Activated naive CD8-positive, alpha-beta T cell treated with anti-CD3 and anti-CD28 coated beads, Interleukin-2, amount 10 ng/mL, durations not matched to agents 7 days and 5 days (primary cell): ENCODE measurements at regions not wholly inside any gene's neighbourhood (a gene's known extent, or its start where the extent isn't known, plus 50 kb on each side); places are given as distances from the start of the nearest gene placed in this dataset.
"Not testable (repeated sequence)": the region's sequence is repeated elsewhere in the genome, so short reads cannot be mapped to it uniquely, and the experiment has no call there.

Experiments used
- ATAC-seq: fragments of 150-1000 bp; cut with Tn5 transposase; one replicate; pipeline ENCODE4 v1.10.0; 2021; ENCODE audit warnings: low read depth, moderate library complexity
- POLR2A ChIA-PET: fragments of 350-600 bp; sonication (Branson Sonifier 250); formaldehyde crosslinking; loops from one replicate; lab custom pipeline; 2021; ENCODE audit warnings: antibody characterized with exemption; lab: Charles Lee
- DNase-seq: peaks from one replicate; pipeline ENCODE4 v3.0.0; 2021
- H3K27ac Mint-ChIP-seq: one replicate; pipeline ENCODE4 v1.8.0; 2022; ENCODE audit warnings: mild to moderate bottlenecking, mixed read lengths
- H3K27me3 Mint-ChIP-seq: one replicate; pipeline ENCODE4 v1.8.0; 2022; ENCODE audit warnings: mild to moderate bottlenecking, moderate library complexity, mixed read lengths
- H3K36me3 Mint-ChIP-seq: one replicate; pipeline ENCODE4 v1.8.0; 2021; ENCODE audit warnings: mild to moderate bottlenecking, mixed read lengths
- H3K4me1 Mint-ChIP-seq: one replicate; pipeline ENCODE4 v1.8.0; 2021; ENCODE audit warnings: mixed read lengths
- H3K4me3 Mint-ChIP-seq: one replicate; pipeline ENCODE4 v1.8.0; 2022; ENCODE audit warnings: mild to moderate bottlenecking, moderate library complexity, mixed read lengths
- H3K9me3 Mint-ChIP-seq: one replicate; pipeline ENCODE4 v1.8.0; 2021; ENCODE audit warnings: mixed read lengths

DNA sequence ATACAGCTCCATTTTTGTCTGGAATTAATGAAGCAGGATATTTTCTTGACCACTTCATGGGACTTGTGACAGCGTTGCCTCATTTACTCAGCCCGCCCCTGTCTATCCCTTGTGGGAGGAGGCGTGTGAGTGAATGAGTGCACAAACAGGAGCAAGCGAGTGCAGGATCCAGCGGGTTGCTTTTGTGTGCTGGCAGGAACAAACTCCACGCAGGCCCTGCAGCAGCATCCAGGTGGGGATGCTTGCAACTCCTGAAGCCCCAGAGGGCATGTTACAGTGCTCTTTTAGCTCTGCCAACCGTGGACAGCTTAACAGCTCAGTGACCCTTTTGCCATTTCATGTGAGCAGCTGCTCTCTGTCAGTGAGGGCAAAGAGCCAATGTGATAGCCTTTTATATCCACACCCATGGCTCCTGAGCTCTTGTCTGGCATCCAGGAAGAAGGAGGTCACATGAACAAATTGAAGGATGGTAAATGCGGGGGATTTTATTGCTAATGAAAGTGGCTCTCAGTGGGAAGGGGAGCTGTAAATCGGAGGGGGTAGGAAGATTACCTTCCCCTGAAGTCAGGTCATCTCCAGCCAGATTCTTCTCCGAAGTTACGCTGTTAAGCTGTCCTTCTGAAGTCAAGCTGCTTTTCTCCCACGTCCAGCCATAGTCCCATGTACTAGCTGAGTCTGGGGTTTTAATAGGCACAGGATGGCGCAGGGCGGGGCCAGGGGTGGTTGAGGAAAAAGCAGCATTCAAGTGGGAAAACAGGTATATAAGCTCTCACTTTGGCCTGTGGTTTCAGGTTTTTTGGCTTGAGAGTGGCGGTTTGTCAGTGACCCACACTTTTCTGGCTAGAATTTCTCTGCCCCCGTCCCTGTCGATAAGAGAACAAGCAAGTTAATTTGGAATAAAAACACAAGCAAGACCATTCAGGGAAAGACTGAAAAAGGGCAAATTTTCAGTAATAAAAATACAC lies 714.7 kb upstream of the MBL2 start:
- Mint-ChIP-seq H3K4me3 (no peak overlapping the region), H3K27me3 (no peaks in the 10 kb centered on the region), H3K36me3 (no peaks in the 10 kb centered on the region), H3K9me3 (peaks cover 22% of the 10 kb centered on the region), H3K27ac (no peak overlapping the region), H3K4me1 (no peaks in the 10 kb centered on the region)
- ATAC-seq (no peak), DNase-seq (no peak)
- POLR2A ChIA-PET = no interaction called here

DNA sequence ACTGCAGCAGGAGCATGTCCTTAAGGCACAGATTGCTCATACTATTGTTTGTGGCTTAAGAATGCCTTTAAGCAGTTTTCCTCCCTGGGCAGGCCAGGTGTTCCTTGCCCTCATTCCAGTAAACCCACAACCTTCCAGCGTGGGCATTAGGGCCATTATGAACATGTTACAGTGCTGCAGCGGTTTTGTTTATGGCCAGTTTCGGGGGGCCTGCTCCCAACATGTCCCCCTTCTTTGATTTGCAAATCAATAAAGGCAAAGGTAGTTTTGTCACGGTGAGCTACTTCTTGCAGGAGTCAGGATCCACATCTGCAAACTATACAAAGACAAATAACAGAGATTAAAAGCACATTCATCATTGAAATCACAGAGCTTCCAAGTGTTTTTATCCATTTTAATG lies 712.8 kb upstream of the MBL2 start:
- ATAC-seq, H3K36me3 Mint-ChIP-seq, H3K4me3 Mint-ChIP-seq, H3K27me3 Mint-ChIP-seq, H3K27ac Mint-ChIP-seq, DNase-seq, H3K4me1 Mint-ChIP-seq, POLR2A ChIA-PET: not testable (repeated sequence)
- peaks cover 18% of the 10 kb centered on the region for H3K9me3 Mint-ChIP-seq

DNA sequence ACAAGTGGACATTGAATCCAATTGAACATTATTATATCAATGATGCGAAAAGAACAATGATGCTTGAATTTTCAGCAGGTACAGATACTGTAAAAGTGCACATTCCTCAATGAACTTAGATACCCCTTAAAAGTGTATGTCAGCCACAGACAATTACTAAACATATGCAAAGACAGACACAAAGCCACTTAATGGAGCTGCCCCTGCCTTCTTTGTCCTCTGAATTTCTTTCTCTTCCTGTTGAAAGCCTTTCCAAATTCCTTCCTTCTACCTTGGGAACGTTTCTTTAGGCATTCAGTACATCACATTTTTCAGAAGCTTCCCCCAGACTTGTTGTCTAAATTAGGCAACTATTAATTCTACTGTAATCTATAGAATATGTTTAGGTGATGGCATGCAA lies 706.8 kb upstream of the MBL2 start:
- ATAC-seq (no peak), DNase-seq (no peak)
- Mint-ChIP-seq H3K4me1 (no peaks in the 10 kb centered on the region), H3K9me3 (no peaks in the 10 kb centered on the region), H3K36me3 (no peaks in the 10 kb centered on the region), H3K4me3 (no peak overlapping the region), H3K27ac (no peak overlapping the region), H3K27me3 (no peaks in the 10 kb centered on the region)
- POLR2A ChIA-PET = no interaction called here

DNA sequence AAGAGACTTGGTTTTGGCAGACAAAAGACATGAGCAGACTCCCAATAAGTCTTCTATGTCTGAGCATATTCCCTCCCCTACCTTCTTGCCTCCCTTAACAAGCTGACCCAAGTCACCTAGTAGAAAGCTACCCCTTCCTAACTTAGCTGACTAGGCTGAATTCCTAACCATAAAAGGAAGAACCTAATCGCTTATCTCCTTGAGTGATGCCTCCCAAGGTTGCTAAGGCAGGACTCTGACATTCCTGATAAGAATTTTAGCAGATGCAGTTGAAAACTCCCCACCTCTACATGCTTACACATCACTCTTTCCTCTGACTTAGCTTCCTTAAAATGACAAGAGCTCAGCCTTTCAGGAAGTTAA lies 704.7 kb upstream of the MBL2 start:
- no peaks in the 10 kb centered on the region for H3K9me3 Mint-ChIP-seq
- H3K36me3 Mint-ChIP-seq = no peaks in the 10 kb centered on the region
- ATAC-seq (no peak), DNase-seq (no peak)
- no peak overlapping the region for H3K4me3 Mint-ChIP-seq
- H3K4me1 Mint-ChIP-seq = no peaks in the 10 kb centered on the region
- no peak overlapping the region for H3K27ac Mint-ChIP-seq
- POLR2A ChIA-PET = no interaction called here
- H3K27me3 Mint-ChIP-seq = no peaks in the 10 kb centered on the region

DNA sequence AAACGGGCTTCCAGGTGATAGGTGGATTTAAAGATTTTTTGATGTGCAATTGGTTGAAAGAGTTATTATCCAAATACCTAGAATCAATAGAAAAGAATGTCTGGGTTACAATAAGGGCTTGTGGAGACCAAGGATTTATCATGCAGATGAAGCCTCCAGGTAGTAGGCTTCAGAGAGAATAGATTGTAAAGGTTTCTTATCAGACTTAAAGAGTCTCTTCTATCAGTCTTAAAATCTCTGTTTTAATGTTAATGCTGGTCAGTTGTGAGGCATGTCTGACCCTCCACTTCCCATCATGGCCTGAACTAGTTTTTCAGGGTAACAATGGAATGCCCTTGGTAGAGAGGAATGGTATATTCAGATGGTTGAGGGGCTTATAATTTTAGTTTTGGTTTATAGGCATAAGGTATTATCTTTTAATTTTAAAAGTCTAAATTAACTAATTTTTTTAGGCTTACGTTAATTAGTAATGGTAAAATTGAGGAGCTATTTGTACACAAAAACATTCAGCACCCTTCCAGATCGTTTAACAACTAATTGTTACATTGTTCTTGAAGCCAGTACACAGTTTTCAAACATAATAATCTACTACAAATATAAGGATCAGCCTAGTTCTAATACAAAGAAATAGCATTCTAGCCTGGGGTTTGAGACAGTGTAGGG lies 704.2 kb upstream of the MBL2 start:
- Mint-ChIP-seq H3K9me3 (no peaks in the 10 kb centered on the region), H3K27me3 (no peaks in the 10 kb centered on the region), H3K36me3 (no peaks in the 10 kb centered on the region), H3K4me1 (no peaks in the 10 kb centered on the region), H3K4me3 (no peak overlapping the region), H3K27ac (no peak overlapping the region)
- ATAC-seq (no peak), DNase-seq (no peak)
- POLR2A ChIA-PET = no interaction called here

DNA sequence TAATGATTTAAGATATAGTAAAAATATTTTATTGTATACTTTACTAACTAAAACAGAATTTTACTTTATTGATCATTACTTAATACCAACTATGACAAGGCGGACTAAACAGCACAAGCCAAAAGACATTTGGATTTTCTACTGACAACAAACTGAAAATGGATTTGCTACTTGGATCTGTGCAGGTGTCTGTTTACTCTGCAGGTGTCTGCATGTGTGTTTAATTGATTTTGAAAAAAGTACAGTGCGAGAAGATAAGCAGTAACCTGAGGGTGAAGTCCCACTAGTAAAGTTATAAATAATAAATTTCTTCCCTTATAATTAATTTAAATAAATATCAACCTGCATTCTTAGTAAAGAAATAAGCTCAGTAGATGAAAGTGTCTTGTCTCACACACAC lies 696.8 kb upstream of the MBL2 start:
- Mint-ChIP-seq H3K27me3 (no peaks in the 10 kb centered on the region), H3K4me3 (no peak overlapping the region), H3K27ac (no peak overlapping the region), H3K9me3 (peaks cover 1% of the 10 kb centered on the region), H3K36me3 (no peaks in the 10 kb centered on the region), H3K4me1 (no peaks in the 10 kb centered on the region)
- DNase-seq = no peak
- no peak for ATAC-seq
- POLR2A ChIA-PET = no interaction called here

DNA sequence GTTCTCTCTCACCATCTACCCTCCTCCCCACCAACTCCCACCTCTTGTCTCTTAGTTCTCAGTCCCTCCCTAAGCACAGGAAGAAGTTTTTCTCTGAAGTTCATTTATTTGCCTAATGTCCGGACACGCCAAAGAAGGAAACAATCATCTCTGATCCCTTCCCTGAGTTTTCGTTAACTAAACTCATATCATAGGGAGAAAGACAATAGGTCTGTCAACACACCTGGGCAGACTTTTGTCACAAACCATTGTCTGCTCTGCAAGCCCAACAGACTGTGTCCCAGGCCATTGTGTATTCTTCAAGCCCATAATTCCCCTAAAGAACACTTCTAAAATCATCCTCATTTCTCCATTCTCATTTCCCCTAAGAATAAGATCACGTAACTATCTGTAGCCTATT lies 691.0 kb upstream of the MBL2 start:
- H3K4me1 Mint-ChIP-seq = no peaks in the 10 kb centered on the region
- no peak overlapping the region for H3K4me3 Mint-ChIP-seq
- peaks cover 3% of the 10 kb centered on the region for H3K9me3 Mint-ChIP-seq
- POLR2A ChIA-PET = no interaction called here
- H3K27ac Mint-ChIP-seq = no peak overlapping the region
- no peak for DNase-seq
- H3K27me3 Mint-ChIP-seq = no peaks in the 10 kb centered on the region
- ATAC-seq = no peak
- no peaks in the 10 kb centered on the region for H3K36me3 Mint-ChIP-seq

DNA sequence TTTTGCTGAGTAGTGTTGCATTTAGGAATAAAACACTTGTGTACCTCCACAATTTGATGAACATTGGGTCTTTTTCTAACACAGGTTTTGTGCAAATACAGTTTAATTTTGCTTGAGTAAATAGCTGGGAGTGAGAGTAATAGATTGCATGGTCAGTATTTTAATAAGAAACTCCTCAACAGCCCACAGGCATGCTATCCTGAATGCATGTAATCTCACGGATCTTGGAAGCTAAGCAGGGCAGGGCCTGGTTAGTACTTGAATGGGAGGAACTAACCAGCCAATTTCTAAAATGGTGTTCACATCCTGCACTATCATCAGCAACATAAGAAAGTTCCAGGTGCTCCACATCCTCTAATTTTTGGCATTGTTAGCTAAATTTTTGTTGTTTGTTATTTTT lies 685.4 kb upstream of the MBL2 start:
- H3K36me3 Mint-ChIP-seq = no peaks in the 10 kb centered on the region
- H3K27ac Mint-ChIP-seq = no peak overlapping the region
- H3K4me3 Mint-ChIP-seq = no peak overlapping the region
- DNase-seq (no peak), ATAC-seq (no peak)
- H3K9me3 Mint-ChIP-seq = peaks cover 4% of the 10 kb centered on the region
- H3K4me1 Mint-ChIP-seq = no peaks in the 10 kb centered on the region
- H3K27me3 Mint-ChIP-seq = no peaks in the 10 kb centered on the region
- POLR2A ChIA-PET = no interaction called here

DNA sequence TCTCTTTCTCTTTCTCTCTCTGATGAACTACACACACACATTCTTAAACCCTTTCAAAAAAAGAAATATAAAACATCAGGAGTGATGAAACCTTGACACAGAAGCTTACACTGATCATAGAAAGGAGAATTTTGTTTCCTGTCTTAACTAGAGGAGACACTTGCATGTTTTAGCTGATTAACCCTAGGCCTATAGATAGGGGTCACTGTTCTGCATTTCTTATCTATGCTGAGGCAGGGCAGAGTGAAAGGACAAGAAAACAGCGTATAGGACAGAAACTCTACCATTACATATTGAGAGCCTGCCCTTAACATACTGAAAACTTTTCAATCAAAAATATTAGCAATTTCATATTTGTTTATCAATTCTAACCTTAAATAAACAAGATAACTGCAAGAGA lies 680.6 kb upstream of the MBL2 start:
- H3K4me3 Mint-ChIP-seq = no peak overlapping the region
- H3K4me1 Mint-ChIP-seq = no peaks in the 10 kb centered on the region
- no peak for ATAC-seq
- H3K9me3 Mint-ChIP-seq = peaks cover 5% of the 10 kb centered on the region
- POLR2A ChIA-PET = no interaction called here
- no peaks in the 10 kb centered on the region for H3K27me3 Mint-ChIP-seq
- no peaks in the 10 kb centered on the region for H3K36me3 Mint-ChIP-seq
- DNase-seq = no peak
- no peak overlapping the region for H3K27ac Mint-ChIP-seq

DNA sequence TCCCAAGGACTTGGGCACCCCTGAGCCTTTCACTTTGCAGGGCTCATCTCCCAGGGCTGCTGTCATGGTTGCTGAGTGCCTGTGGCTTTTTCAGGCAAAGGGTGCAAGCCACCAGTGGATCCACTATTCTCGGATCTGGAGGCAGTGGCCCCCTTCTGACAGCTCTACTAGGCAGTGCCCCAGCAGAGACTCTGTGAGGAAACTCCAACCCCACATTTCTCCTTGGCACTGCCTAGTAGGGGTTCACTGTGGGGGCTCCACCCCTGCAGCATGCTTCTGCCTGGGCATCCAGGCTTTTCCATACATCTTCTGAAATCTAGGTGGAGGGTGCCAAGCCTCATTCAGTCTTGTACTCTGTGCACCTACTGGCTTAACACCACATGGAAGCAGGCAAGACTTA lies 675.0 kb upstream of the MBL2 start:
- Mint-ChIP-seq H3K9me3 (peaks cover 3% of the 10 kb centered on the region), H3K36me3 (no peaks in the 10 kb centered on the region), H3K4me1 (no peaks in the 10 kb centered on the region), H3K27ac (no peak overlapping the region), H3K4me3 (no peak overlapping the region), H3K27me3 (no peaks in the 10 kb centered on the region)
- DNase-seq (no peak), ATAC-seq (no peak)
- POLR2A ChIA-PET = no interaction called here

DNA sequence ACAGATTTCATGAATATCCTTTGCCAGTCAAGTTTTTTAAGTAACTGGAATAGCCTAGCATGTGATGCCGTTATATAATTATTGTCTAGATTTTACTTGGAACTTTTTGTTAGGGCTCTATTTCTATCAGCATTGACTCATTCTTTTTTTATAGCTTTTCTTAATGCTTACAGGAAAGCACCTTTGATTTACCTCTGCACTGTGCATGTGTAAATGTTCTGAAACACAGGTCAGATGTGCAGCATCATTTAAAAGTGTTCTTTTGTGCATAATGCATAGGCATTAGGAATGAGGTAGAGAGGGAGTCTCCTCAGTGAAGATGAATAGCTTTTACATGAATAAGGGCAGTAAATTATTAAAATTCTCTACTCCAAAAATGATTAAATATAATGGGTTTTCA lies 669.3 kb upstream of the MBL2 start:
- no peak for DNase-seq
- H3K4me1 Mint-ChIP-seq = no peaks in the 10 kb centered on the region
- POLR2A ChIA-PET = no interaction called here
- H3K9me3 Mint-ChIP-seq = peaks cover 2% of the 10 kb centered on the region
- no peaks in the 10 kb centered on the region for H3K27me3 Mint-ChIP-seq
- no peak overlapping the region for H3K27ac Mint-ChIP-seq
- no peak for ATAC-seq
- no peak overlapping the region for H3K4me3 Mint-ChIP-seq
- H3K36me3 Mint-ChIP-seq = no peaks in the 10 kb centered on the region

DNA sequence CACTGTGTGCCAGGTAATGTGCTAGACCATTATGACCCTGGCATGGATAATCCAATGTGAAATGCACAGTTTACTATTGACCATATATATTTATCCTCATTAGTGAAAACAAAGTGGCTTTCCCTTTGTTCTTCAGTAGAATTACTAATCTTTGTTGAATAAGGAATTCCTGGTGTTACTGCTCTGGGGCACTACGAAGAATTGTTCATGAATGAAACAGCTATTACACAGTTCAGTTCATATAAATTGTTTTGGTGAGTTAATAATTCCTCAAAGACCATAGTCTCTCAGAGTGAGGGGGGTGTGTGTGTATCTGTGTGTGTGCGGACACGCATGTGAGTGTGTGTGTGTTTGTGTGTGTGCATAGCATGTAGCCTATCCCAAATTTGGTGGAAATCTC lies 668.0 kb upstream of the MBL2 start:
- DNase-seq (no peak), ATAC-seq (no peak)
- H3K4me3 Mint-ChIP-seq = no peak overlapping the region
- no peaks in the 10 kb centered on the region for H3K36me3 Mint-ChIP-seq
- peaks cover 2% of the 10 kb centered on the region for H3K9me3 Mint-ChIP-seq
- H3K4me1 Mint-ChIP-seq = no peaks in the 10 kb centered on the region
- no peak overlapping the region for H3K27ac Mint-ChIP-seq
- POLR2A ChIA-PET = no interaction called here
- no peaks in the 10 kb centered on the region for H3K27me3 Mint-ChIP-seq

DNA sequence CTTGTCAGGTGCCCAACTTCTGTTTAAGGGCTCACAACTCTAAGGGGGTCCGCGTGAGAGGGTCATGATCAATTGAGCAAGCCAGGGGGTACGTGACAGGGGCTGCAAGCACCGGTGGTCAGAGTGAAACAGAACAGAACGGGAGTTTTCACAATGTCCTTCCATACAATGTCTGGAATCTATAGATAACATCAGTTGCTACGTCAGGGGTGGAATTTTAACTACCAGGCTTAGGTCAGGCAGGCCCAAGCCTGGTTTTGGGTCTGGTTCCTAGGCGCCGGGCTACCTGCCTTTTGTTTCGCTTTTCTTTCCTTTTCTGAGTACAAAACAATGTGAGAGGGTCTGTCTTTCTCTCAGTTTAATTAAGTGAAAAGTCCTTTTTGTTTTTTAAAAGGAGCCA lies 666.5 kb upstream of the MBL2 start:
- H3K36me3 Mint-ChIP-seq, DNase-seq, H3K27me3 Mint-ChIP-seq, H3K9me3 Mint-ChIP-seq, H3K27ac Mint-ChIP-seq, POLR2A ChIA-PET, H3K4me3 Mint-ChIP-seq, H3K4me1 Mint-ChIP-seq, ATAC-seq: not testable (repeated sequence)

DNA sequence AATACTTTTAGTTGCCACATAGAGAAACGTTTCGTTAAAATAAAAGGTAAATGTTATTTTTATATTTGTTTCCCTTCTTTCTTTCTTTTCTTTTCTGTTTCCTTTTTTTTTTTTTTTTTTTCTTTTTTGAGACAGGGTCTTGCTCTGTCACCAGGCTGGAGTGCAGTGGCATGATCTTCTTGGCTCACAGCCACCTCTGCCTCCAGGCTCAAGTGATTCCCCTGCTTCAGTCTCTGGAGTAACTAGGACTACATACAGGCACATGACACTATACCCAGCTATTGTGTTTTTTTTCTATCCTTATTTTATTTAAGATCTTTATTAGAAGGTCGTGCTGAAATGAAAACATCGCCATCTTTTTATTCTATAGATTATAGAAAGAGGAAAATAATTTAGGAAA lies 661.8 kb upstream of the MBL2 start:
- POLR2A ChIA-PET = no interaction called here
- no peak overlapping the region for H3K27ac Mint-ChIP-seq
- no peak for DNase-seq
- ATAC-seq = no peak
- H3K27me3 Mint-ChIP-seq = no peaks in the 10 kb centered on the region
- no peaks in the 10 kb centered on the region for H3K36me3 Mint-ChIP-seq
- no peaks in the 10 kb centered on the region for H3K4me1 Mint-ChIP-seq
- H3K9me3 Mint-ChIP-seq = peaks cover 5% of the 10 kb centered on the region
- H3K4me3 Mint-ChIP-seq = no peak overlapping the region
